ENCODE measurements at regions not wholly inside any gene's neighbourhood (a gene's known extent, or its start where the extent isn't known, plus 50 kb on each side); places are given as distances from the start of the nearest gene placed in this dataset.
"Not testable (repeated sequence)": the region's sequence is repeated elsewhere in the genome, so short reads cannot be mapped to it uniquely, and the experiment has no call there.

- no peak for DNase-seq (ENCODE audit: low spot score)
These were observed 73.4 kb upstream of the HMGXB4 start for GRCh38 chr22:35183917-35184316.

GRCh38 chr22:35186492-35186891, 70.8 kb upstream of the HMGXB4 start:
- no peak for DNase-seq (ENCODE audit: low spot score)

DNA sequence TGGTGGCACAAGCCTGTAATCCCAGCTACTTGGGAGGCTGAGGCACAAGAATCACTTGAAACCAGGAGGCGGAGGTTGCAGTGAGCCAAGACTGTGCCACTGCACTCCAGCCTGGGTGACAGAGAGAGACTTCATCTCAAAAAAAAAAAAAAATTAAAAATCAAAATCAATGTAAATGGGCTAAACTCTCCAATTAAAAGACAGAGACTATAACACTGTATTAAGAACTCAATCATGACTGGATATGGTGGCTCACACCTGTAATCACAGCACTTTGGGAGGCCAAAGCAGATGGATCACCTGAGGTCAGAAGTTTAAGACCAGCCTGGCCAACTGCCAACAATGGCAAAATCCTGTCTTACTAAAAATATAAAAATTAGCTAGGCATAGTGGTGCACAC, 68.4 kb upstream of the HMGXB4 start:
- DNase-seq (ENCODE audit: low spot score), result not testable (repeated sequence)

DNA sequence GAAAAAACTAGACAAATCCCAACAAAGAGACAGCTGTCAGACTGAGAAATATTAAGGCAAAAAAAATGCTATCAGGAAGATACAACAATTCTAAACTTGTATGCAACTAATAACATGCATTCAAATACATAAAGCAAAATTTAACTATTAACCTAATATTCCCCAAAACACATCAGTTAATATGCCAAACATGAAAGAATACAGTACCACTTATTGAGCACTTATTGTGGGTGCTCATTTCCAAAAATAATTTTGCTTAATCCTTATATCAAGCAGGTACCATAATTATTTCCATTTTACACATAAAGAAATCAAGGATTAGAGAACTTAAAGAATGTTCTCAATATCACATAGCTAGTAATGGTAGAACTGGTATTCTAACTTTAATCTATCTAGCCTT, 67.7 kb upstream of the HMGXB4 start:
- DNase-seq (ENCODE audit: low spot score), result no peak

DNA sequence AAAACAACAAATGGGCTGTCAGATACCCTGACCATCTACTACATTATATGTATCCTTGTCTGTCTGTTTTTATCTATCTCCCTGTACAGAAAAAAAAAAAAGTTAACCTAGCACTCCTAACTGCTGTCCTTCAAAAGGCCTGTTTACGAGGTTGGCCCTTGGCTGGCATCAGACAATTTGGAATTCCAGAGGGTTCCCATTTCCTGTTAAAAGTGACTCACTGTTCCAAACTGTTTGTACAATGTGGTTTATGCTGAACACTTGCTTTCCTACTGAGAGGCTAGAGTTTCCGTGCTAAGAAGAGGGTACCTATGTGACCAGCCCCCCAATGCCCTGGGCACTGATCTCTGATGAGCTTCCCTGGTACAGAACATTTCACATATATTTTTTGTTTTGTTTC, 65.9 kb upstream of the HMGXB4 start:
- no peak for DNase-seq (ENCODE audit: low spot score)

- DNase-seq (ENCODE audit: low spot score), result no peak
These were observed 65.0 kb upstream of the HMGXB4 start for GRCh38 chr22:35192129-35192918.

- no peak for DNase-seq (ENCODE audit: low spot score)
These were observed 62.1 kb upstream of the HMGXB4 start for GRCh38 chr22:35195226-35195625.

DNA sequence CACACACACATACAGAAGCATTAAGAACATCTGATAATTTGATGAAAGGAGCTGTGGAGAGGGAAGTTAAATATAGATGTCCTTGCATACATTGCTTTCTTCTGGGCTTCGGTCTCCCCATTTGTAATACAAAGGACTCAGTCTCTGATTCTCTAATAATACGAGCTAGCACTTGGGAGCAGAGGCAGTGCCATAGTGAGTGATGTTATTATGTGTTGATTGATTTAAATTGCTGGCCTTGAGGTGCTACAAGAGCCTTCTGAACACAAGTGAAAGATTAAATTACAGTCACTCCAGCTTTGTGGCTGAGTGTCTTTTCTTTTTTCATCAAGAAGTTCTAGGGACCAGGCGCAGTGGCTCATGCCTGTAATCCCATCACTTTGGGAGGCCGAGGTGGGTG, 61.5 kb upstream of the HMGXB4 start:
- DNase-seq (ENCODE audit: low spot score), result no peak

DNA sequence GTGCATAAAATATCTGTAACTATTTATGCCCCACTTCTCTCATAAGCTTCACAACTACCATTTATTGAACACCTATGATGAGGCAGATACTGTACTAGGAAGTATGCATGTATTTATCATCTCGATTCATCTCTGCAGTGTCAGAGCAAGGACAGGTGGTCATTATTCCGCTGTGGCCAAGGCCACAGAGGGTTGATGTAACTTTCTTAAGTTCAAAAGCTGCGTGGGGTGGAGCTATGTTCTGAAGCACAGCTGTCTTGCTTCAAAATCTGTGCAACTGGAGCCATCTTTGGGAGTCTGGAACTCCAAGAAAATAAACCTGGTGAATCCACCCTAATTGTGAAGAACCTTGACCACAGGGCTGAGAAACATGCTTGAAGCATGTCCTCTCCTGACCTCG, 60.2 kb upstream of the HMGXB4 start:
- no peak for DNase-seq (ENCODE audit: low spot score)

GRCh38 chr22:35197886-35198285, 59.4 kb upstream of the HMGXB4 start:
- no peak for DNase-seq (ENCODE audit: low spot score)

DNA sequence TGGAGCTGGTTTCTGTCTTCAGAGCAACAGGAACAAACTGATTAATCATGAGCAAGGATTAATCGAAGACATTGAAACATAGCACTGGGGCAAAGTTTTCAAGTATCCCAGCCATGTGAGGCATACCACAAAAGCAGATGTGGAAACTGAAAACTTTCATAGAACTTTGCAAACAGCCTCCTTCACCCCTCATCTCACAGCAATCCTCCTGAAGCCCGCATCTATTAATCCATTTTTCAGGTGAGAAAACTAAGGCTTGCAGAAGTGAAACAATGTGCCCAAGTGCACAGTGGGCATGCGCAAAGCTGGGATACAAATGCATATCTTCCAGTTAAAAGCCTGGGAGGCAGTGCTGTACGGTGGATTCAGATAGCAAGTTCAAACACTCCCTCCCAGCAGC, 58.6 kb upstream of the HMGXB4 start:
- no peak for DNase-seq (ENCODE audit: low spot score)

DNA sequence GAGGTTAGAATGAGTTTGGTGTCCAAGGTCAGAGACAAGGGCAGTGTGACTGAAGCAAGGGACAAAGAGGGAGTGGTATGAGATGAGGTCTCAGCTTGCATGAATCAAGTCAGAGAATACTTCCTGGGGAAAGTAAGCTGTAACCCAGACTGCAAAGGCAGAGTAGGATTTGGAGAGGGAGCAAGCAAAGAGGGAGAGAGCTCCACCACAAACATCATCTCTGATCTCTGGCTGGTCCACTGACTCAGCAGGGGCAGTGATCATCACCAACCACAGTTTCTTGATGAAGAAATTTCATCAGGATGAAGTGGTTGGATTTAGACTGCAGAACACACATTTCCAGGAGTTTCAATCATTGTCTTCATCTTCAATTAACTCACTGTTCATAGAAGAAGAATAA, 54.9 kb upstream of the HMGXB4 start:
- DNase-seq (ENCODE audit: low spot score), result no peak

GRCh38 chr22:35203583-35203982, 53.7 kb upstream of the HMGXB4 start:
- no peak for DNase-seq (ENCODE audit: low spot score)

DNA sequence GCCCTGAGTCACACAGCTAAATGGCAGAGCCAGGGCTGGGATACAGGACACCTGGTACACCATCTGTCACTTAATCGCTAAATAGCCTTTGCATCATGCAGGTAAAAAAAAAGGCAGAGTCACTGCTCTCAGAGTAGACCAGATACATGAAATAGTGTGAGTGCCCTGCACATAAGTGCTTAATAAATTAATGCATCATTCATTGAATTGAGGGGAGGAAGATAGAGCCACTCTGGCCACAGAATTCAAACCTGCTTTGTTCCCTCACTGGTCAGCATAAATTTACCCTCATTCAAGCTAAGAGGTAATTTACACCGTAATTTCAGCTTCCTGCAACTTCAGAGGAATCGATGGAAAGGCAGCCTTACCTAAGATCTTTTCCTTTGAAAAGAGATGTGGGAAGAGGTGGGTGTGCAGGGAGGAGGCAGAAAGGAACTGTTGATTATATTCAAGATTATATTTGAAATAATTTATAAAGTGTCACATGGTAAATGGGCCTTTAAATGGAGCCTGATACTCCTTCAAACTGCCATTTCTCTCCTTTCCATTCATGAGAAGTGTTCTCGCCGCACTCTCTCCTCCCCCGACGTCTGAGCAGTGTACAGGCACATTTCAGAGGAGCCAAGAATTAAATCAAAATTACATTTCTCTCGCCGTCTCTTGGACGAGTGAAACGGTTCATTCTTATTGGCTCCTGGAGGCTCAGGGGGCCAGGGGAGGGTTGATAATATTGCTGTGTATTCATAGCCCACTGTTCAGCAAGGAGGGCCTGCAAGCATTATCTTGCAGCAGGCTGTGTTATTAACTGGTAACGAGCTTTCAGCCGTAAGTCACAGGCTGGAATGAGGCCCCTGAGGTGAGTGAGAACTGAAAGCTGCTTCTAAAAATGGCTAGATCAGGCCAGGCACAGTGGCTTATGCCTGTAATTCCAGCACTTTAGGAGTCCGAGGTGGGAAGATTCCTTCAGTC, 52.2 kb upstream of the HMGXB4 start:
- DNase-seq (ENCODE audit: low spot score), result no peak

DNA sequence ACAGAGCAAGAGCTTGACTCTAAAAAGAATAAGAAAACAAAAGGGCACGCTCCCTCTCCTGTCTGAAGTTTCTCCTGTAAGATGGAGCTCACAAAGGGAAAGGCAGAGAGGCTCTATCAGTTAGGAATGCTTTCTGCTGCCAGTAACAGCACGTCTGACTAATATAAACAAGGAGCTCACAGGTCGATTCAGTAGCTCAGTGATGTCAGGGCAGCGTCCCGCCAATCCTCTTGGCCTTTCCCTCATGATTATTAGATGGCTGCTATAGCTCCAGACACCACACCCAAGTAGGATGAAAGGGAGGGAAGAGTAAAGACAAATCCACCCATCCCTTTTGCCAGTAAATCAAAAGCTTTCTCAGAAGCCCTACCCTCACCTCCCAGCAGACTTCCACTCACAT, 51.3 kb upstream of the HMGXB4 start:
- no peak for DNase-seq (ENCODE audit: low spot score)

GRCh38 chr22:35206889-35207288, 50.4 kb upstream of the HMGXB4 start:
- DNase-seq (ENCODE audit: low spot score), result no peak
